ENCODE measurements at regions not wholly inside any gene's neighbourhood (a gene's known extent, or its start where the extent isn't known, plus 50 kb on each side); places are given as distances from the start of the nearest gene placed in this dataset.
A peak's percentile ranks its signal among the peaks of the same experiment; 100 is the strongest.

DNA sequence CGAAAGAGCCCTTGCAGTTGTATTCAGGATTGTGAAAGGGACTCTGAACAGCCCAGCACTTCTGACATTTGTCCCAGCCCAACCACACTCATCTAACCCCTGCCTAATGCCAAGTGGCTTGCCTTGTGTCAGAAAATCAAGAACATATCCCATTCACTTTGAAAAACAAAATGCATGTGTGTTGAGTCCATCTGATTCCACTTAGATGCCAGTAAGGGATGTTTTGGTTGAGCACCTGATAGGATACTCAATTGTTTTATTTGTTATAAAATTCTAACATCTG lies 776.8 kb downstream of the BCL11A start:
- Histone ChIP-seq H3K27ac (ENCODE audit: low read depth, low read length) (no peak overlapping the region), H3K4me1 (ENCODE audit: insufficient read depth, low read length) (no peaks in the 10 kb centered on the region), H3K4me3 (ENCODE audit: insufficient read depth, low read length) (no peak overlapping the region), H2AFZ (ENCODE audit: low read length) (no peak overlapping the region), H3K79me2 (ENCODE audit: insufficient read depth, low read length) (no peaks in the 10 kb centered on the region), H3K4me2 (ENCODE audit: insufficient read depth, low read length) (no peak overlapping the region), H3K36me3 (ENCODE audit: insufficient read depth, low read length) (no peaks in the 10 kb centered on the region), H4K20me1 (ENCODE audit: insufficient read depth, low read length) (no peaks in the 10 kb centered on the region), H3K9me3 (ENCODE audit: low read depth, low read length) (no peaks in the 10 kb centered on the region), H3K27me3 (ENCODE audit: insufficient read depth, low read length) (no peaks in the 10 kb centered on the region)
- TF ChIP-seq, protein P1, sequence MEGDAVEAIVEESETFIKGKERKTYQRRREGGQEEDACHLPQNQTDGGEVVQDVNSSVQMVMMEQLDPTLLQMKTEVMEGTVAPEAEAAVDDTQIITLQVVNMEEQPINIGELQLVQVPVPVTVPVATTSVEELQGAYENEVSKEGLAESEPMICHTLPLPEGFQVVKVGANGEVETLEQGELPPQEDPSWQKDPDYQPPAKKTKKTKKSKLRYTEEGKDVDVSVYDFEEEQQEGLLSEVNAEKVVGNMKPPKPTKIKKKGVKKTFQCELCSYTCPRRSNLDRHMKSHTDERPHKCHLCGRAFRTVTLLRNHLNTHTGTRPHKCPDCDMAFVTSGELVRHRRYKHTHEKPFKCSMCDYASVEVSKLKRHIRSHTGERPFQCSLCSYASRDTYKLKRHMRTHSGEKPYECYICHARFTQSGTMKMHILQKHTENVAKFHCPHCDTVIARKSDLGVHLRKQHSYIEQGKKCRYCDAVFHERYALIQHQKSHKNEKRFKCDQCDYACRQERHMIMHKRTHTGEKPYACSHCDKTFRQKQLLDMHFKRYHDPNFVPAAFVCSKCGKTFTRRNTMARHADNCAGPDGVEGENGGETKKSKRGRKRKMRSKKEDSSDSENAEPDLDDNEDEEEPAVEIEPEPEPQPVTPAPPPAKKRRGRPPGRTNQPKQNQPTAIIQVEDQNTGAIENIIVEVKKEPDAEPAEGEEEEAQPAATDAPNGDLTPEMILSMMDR (IDR thresholded peaks at IDR 0.05; ENCODE audit: extremely low read depth, low read depth, low read length), result no peak
- peak; percentile 51 for DNase-seq (ENCODE audit: insufficient read length, low spot score, missing footprints)

- Histone ChIP-seq H3K4me2 (ENCODE audit: insufficient read depth, low read length) (no peak overlapping the region), H3K36me3 (ENCODE audit: insufficient read depth, low read length) (no peaks in the 10 kb centered on the region), H2AFZ (ENCODE audit: low read length) (no peak overlapping the region), H3K9me3 (ENCODE audit: low read depth, low read length) (peaks cover 3% of the 10 kb centered on the region), H4K20me1 (ENCODE audit: insufficient read depth, low read length) (no peaks in the 10 kb centered on the region), H3K4me1 (ENCODE audit: insufficient read depth, low read length) (no peaks in the 10 kb centered on the region), H3K27me3 (ENCODE audit: insufficient read depth, low read length) (no peaks in the 10 kb centered on the region), H3K4me3 (ENCODE audit: insufficient read depth, low read length) (no peak overlapping the region), H3K79me2 (ENCODE audit: insufficient read depth, low read length) (no peaks in the 10 kb centered on the region), H3K27ac (ENCODE audit: low read depth, low read length) (no peak overlapping the region)
- no peak for DNase-seq (ENCODE audit: insufficient read length, low spot score, missing footprints)
- TF ChIP-seq, protein P1 (IDR thresholded peaks at IDR 0.05; ENCODE audit: extremely low read depth, low read depth, low read length), result no peak
Measured at GRCh38 chr2:59774821-59775433, 778.5 kb downstream of the BCL11A start.

DNA sequence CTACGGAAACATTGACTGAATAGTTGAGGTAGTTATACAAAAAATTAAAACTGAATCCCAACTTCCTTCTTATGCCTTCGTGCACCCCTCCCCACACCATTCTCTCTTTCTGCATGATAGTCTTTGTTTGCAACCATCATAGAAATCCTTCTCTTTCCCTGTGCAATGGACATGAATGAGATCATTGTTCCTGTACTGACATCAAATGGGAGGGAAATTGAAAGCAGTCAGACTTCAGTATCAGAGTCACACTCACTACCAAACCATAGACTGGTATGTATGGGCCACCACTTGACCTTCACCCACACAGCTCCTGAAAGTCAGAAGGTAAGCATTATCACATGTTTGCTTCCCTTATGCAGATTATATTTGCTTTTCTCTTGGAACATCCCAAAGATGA lies 782.8 kb downstream of the BCL11A start:
- H3K4me2 ChIP-seq (ENCODE audit: insufficient read depth, low read length), result no peak overlapping the region
- H2AFZ ChIP-seq (ENCODE audit: low read length), result no peak overlapping the region
- H4K20me1 ChIP-seq (ENCODE audit: insufficient read depth, low read length), result no peaks in the 10 kb centered on the region
- no peak overlapping the region for H3K4me3 ChIP-seq (ENCODE audit: insufficient read depth, low read length)
- no peaks in the 10 kb centered on the region for H3K27me3 ChIP-seq (ENCODE audit: insufficient read depth, low read length)
- no peak for DNase-seq (ENCODE audit: insufficient read length, low spot score, missing footprints)
- no peaks in the 10 kb centered on the region for H3K79me2 ChIP-seq (ENCODE audit: insufficient read depth, low read length)
- H3K4me1 ChIP-seq (ENCODE audit: insufficient read depth, low read length), result no peaks in the 10 kb centered on the region
- TF ChIP-seq, protein P1 (IDR thresholded peaks at IDR 0.05; ENCODE audit: extremely low read depth, low read depth, low read length), result no peak
- H3K9me3 ChIP-seq (ENCODE audit: low read depth, low read length), result peaks cover 3% of the 10 kb centered on the region
- H3K27ac ChIP-seq (ENCODE audit: low read depth, low read length), result no peak overlapping the region
- no peaks in the 10 kb centered on the region for H3K36me3 ChIP-seq (ENCODE audit: insufficient read depth, low read length)

GRCh38 chr2:59761966-59762365 lies 791.5 kb downstream of the BCL11A start:
- no peak overlapping the region for H3K4me3 ChIP-seq (ENCODE audit: insufficient read depth, low read length)
- H3K27me3 ChIP-seq (ENCODE audit: insufficient read depth, low read length), result no peaks in the 10 kb centered on the region
- peaks cover 7% of the 10 kb centered on the region for H3K9me3 ChIP-seq (ENCODE audit: low read depth, low read length)
- H3K4me2 ChIP-seq (ENCODE audit: insufficient read depth, low read length), result no peak overlapping the region
- no peaks in the 10 kb centered on the region for H3K36me3 ChIP-seq (ENCODE audit: insufficient read depth, low read length)
- no peak overlapping the region for H2AFZ ChIP-seq (ENCODE audit: low read length)
- TF ChIP-seq, protein P1 (IDR thresholded peaks at IDR 0.05; ENCODE audit: extremely low read depth, low read depth, low read length), result no peak
- no peaks in the 10 kb centered on the region for H3K4me1 ChIP-seq (ENCODE audit: insufficient read depth, low read length)
- DNase-seq (ENCODE audit: insufficient read length, low spot score, missing footprints), result no peak
- H3K27ac ChIP-seq (ENCODE audit: low read depth, low read length), result no peak overlapping the region
- H3K79me2 ChIP-seq (ENCODE audit: insufficient read depth, low read length), result no peaks in the 10 kb centered on the region
- no peaks in the 10 kb centered on the region for H4K20me1 ChIP-seq (ENCODE audit: insufficient read depth, low read length)

All from osteoblast (primary cell).